BLaER1 (cell line): ENCODE measurements at regions not wholly inside any gene's neighbourhood (a gene's known extent, or its start where the extent isn't known, plus 50 kb on each side); places are given as distances from the start of the nearest gene placed in this dataset.
A peak's percentile ranks its signal among the peaks of the same experiment; 100 is the strongest.

Experiments
- H3K27ac ChIP-seq: shearing (Covaris generic); formaldehyde crosslinking; 2 replicates; pipeline ENCODE4 v1.8.1; 2022
- H3K27me3 ChIP-seq: shearing (Covaris generic); formaldehyde crosslinking; 2 replicates; pipeline ENCODE4 v1.8.1; 2022
- H3K36me3 ChIP-seq: shearing (Covaris generic); formaldehyde crosslinking; 2 replicates; pipeline ENCODE4 v1.8.1; 2022
- H3K4me1 ChIP-seq: shearing (Covaris generic); formaldehyde crosslinking; 2 replicates; pipeline ENCODE4 v1.8.1; 2022
- H3K4me2 ChIP-seq: shearing (Covaris generic); formaldehyde crosslinking; 2 replicates; pipeline ENCODE4 v1.8.1; 2022
- H3K4me3 ChIP-seq: shearing (Covaris generic); formaldehyde crosslinking; 2 replicates; pipeline ENCODE4 v1.8.1; 2022
- H3K9ac ChIP-seq: shearing (Covaris generic); formaldehyde crosslinking; 2 replicates; pipeline ENCODE4 v1.8.1; 2022
- H3K9me3 ChIP-seq: shearing (Covaris generic); formaldehyde crosslinking; 2 replicates; pipeline ENCODE4 v1.8.1; 2022
- H4K20me1 ChIP-seq: shearing (Covaris generic); formaldehyde crosslinking; 2 replicates; pipeline ENCODE4 v1.8.1; 2022
- Cebpa-rat ChIP-seq: shearing (Covaris generic); IDR thresholded peaks from 2 replicates; pipeline ENCODE4 v1.8.1; 2022

DNA sequence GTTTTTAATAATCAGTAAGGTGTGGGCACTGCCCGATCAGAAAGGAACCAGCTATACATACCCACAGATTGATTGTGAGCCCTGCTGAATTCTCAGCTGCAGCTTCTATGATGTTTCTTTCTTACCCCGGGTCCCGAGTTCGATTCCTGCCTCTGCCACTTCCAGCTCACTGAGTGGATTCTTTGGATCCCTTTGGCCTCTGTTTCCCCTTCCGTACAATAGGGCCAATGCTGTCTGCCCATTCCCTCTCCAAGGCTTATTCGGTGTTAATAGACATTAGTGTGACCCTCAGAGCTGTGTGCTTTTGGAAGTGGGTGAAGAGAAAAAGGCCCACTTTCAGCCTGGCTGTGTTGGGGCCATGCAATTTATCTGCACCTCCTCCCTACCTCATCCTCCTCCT lies 115.8 kb downstream of the IRX5 start:
- H3K4me3 ChIP-seq = no peak overlapping the region
- no peak overlapping the region for H3K27ac ChIP-seq
- H3K9me3 ChIP-seq = no peaks in the 10 kb centered on the region
- H3K4me1 ChIP-seq = peaks cover 17% of the 10 kb centered on the region
- no peak for TF ChIP-seq Cebpa-rat
- no peak overlapping the region for H3K9ac ChIP-seq
- no peaks in the 10 kb centered on the region for H3K36me3 ChIP-seq
- no peaks in the 10 kb centered on the region for H4K20me1 ChIP-seq
- no peaks in the 10 kb centered on the region for H3K27me3 ChIP-seq
- H3K4me2 ChIP-seq = no peak overlapping the region

DNA sequence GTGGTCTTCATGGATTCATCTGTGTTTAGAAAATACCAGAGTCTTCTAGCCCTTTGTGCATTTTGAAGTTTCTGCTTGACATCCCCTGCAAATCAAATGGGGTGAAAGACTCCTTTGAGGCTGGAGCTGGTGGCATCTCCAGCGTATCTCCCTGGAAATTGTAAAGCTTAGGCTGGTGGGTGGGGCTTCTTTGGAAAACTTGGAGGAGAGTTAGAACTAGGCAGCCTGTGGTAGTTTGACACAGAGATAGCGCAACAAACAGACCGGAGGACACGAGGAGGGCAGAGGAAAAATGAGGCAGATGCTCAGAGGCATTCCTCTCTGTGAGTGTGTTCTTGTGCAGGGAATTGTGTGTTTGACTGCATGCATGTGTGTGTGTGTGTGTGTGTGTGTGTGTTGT lies 116.3 kb downstream of the IRX5 start:
- Histone ChIP-seq H3K36me3 (no peaks in the 10 kb centered on the region), H3K9ac (no peak overlapping the region), H3K9me3 (no peaks in the 10 kb centered on the region), H3K27me3 (no peaks in the 10 kb centered on the region), H3K4me1 (peaks cover 21% of the 10 kb centered on the region), H3K4me3 (no peak overlapping the region), H3K27ac (no peak overlapping the region), H3K4me2 (no peak overlapping the region), H4K20me1 (no peaks in the 10 kb centered on the region)
- no peak for TF ChIP-seq Cebpa-rat

DNA sequence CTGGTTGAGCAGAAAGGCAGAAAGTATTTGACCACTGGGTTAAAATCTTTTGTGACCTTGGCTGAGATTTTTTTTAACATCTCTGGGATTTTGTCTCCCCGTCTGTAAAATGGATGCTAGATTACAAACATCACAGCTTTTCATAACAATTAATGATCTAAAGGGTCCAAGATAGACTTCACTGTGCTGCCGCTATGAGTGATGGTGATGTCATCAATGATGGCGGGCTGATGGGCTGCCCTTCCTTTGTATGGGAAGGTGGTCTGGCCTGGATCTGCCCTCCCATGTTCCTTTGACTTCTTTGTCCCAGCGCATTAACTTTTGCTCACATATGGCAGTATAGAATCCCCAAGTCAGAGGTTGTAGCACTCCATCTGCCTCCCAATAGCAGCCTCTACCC lies 116.7 kb downstream of the IRX5 start:
- no peak for TF ChIP-seq Cebpa-rat
- H3K4me3 ChIP-seq = no peak overlapping the region
- no peak overlapping the region for H3K4me2 ChIP-seq
- no peaks in the 10 kb centered on the region for H3K9me3 ChIP-seq
- H3K36me3 ChIP-seq = no peaks in the 10 kb centered on the region
- H3K27ac ChIP-seq = no peak overlapping the region
- no peaks in the 10 kb centered on the region for H4K20me1 ChIP-seq
- H3K9ac ChIP-seq = no peak overlapping the region
- peaks cover 24% of the 10 kb centered on the region for H3K4me1 ChIP-seq
- H3K27me3 ChIP-seq = no peaks in the 10 kb centered on the region

DNA sequence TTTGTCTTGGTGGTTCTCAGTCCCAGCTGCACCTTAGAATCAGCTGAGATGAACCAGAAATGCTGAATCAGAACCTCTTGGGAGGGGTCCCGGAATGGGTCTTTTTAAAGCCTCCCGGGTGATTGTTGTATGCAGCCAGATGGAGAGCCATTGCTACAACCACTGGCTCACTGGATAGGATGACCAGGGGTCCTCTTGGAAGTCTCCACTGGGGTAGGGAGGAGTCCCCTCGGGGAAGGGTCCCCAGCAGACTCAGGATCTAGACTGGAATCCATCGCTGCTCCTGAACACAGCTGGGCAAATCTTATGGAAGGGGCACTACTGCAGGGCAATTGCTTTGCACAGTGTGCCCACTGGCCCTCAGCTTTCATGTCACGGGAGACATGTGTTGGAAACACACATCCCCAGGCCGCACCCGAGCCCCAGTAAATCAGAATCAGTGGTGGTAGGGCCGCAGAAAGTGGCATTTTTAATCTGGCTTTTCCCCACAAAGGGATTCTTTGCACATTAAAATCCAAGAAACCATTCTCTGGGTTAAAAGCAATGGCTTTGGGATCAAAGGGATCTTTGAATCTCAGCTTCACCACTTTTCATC lies 117.3 kb downstream of the IRX5 start:
- H3K9me3 ChIP-seq = no peaks in the 10 kb centered on the region
- H3K4me2 ChIP-seq = no peak overlapping the region
- no peaks in the 10 kb centered on the region for H4K20me1 ChIP-seq
- no peaks in the 10 kb centered on the region for H3K27me3 ChIP-seq
- no peaks in the 10 kb centered on the region for H3K36me3 ChIP-seq
- peaks cover 24% of the 10 kb centered on the region for H3K4me1 ChIP-seq
- H3K9ac ChIP-seq = no peak overlapping the region
- H3K27ac ChIP-seq = no peak overlapping the region
- TF ChIP-seq Cebpa-rat = no peak
- H3K4me3 ChIP-seq = no peak overlapping the region

DNA sequence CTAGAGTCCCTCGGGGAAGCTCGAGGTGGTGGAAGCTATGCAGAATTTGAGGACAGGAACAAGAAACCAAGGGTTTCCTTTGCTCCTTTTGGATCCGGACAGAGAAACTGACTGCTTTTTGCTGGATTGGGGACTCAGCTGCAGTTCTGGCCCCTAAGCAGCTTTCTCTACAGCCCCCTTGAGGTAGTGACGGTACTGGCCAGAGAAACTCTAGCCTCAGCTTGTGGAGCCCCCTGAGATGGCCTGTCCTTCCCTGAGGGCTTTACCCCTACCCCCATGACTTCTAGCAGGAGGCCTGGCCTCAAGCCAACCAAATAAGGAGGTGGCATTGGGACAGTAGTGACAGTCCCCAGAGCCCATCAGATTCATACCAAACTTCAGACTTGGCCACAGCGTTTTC lies 118.1 kb downstream of the IRX5 start:
- Histone ChIP-seq H3K4me1 (peaks cover 24% of the 10 kb centered on the region), H4K20me1 (no peaks in the 10 kb centered on the region), H3K36me3 (no peaks in the 10 kb centered on the region), H3K27me3 (no peaks in the 10 kb centered on the region), H3K9ac (no peak overlapping the region), H3K9me3 (no peaks in the 10 kb centered on the region), H3K4me3 (no peak overlapping the region), H3K27ac (no peak overlapping the region), H3K4me2 (no peak overlapping the region)
- no peak for TF ChIP-seq Cebpa-rat

DNA sequence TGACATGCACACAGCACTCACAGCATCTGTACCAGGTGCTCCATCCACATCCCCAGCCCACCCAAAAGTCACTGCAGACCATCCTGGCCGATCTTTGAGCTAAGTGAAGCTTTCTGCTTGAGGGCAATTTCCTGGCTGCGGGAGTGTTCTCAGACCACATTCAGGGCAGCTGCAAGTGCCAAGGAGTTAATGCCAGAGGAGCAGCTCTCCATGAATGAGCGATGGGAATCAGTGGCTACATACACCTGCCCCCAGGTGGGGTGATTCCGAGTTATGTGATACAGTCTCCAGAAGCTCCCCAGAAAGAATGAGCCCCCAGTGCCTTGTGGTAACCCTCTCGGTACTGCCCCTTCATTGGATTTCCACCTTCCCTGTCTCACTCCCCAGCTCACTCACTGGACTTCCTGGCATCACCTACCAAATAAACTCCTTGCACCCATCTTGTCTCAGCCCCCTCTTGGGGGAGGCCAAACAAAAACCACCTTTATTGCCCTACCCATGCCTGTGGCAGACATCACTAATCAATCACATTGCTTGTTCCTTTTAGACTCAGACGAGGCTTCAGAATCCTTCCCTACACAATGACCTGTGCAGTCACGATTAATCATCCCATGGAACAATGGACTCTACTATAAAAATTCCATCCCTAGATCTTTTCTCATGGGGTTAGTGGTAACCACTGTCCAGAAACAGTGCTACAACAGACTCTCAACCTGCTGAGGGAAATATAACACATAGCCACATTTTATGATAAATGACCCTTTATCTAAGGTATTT lies 121.1 kb downstream of the IRX5 start:
- Histone ChIP-seq H3K4me3 (no peak overlapping the region), H3K4me2 (peak overlapping the region; percentile 70), H4K20me1 (no peaks in the 10 kb centered on the region), H3K9ac (no peak overlapping the region), H3K4me1 (peaks cover 20% of the 10 kb centered on the region), H3K27me3 (0 out of 2 replicates have a peak, but pooled peaks cover 4% of the 10 kb centered on the region), H3K36me3 (no peaks in the 10 kb centered on the region; the same call in 1 of the 2 replicates), H3K9me3 (peaks cover 28% of the 10 kb centered on the region), H3K27ac (peak overlapping the region; percentile 10; the same call in 1 of the 2 replicates)
- no peak for TF ChIP-seq Cebpa-rat

DNA sequence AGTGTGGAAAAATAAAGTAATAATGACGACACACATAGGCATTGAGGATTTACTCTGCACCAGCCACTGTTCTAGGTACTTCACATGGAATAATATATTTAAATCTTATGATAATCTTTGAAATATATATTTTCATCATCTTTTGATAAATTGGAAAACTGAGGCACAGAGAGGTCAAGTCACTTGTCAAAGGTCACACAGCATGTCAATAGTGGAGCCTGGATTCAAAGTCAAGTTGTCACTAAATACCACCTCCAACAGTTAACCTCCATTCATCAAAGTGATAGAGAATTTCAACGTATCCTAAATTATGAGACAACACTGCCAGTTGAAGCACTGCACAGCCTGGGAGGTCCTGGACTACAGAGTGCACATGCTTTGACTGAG lies 121.7 kb downstream of the IRX5 start:
- H3K4me2 ChIP-seq = peak overlapping the region; percentile 70; the same call in 1 of the 2 replicates
- no peaks in the 10 kb centered on the region; the same call in 1 of the 2 replicates for H3K36me3 ChIP-seq
- peaks cover 20% of the 10 kb centered on the region for H3K4me1 ChIP-seq
- H4K20me1 ChIP-seq = no peaks in the 10 kb centered on the region
- H3K9ac ChIP-seq = no peak overlapping the region
- no peak overlapping the region for H3K4me3 ChIP-seq
- no peak overlapping the region for H3K27ac ChIP-seq
- H3K9me3 ChIP-seq = peaks cover 30% of the 10 kb centered on the region
- H3K27me3 ChIP-seq = 0 out of 2 replicates have a peak, but pooled peaks cover 4% of the 10 kb centered on the region
- no peak for TF ChIP-seq Cebpa-rat

DNA sequence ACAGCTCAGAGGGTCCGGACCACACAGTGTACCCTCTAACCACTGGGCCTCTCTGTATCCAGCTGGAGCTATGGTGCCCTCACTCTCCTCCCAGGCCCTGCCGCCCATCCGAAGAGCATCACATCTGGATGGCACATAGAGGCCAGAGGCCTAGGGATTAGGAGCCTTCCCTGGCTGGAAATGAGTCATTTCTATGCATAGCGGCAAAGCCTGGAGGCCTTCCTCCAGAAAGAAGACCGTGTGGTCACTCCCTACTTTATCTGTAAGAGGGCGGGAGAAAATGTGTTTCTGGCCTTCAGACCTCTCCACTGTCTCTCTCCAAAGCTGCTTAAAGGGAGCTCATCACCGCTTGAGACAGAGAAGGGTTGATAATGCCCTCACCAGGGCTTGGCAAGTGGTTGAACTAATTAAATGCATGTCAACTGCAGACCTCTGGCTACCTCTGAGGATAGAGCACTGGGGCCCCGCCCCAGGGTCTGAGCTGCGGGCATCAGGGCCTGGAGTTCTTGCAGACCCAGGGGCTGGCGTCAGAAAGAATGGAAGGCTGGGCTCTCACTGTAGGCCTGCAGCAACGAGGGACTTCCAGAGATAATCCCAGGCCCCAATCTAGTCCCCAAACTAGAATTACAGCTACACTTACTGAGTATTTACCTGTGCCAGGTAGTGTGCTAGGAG lies 122.2 kb downstream of the IRX5 start:
- TF ChIP-seq Cebpa-rat = no peak
- Histone ChIP-seq H3K9me3 (peaks cover 30% of the 10 kb centered on the region), H3K4me3 (no peak overlapping the region), H3K27me3 (0 out of 2 replicates have a peak, but pooled peaks cover 4% of the 10 kb centered on the region), H3K27ac (no peak overlapping the region), H3K36me3 (no peaks in the 10 kb centered on the region; the same call in 1 of the 2 replicates), H3K4me2 (no peak overlapping the region), H4K20me1 (no peaks in the 10 kb centered on the region), H3K4me1 (peaks cover 20% of the 10 kb centered on the region), H3K9ac (no peak overlapping the region)

DNA sequence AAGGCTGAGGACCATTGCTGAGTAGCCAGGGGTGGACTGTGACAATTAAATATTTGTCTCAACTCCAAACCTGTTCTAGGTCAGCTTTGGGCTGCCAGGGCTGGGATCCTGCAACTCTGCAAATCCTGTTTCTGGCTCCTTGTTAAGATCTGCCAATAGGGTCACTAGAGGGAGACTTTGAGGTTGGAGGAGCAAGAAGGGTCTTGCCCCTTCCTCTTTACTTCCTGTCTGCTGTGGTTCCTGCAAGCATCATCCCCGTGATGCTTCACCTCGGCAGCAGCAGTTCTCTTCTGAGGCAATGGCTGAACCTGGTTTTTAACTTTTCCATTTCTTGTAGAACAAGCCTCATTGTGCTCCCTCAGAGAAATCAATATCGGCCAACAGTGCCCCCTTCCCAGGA lies 124.6 kb downstream of the IRX5 start:
- no peaks in the 10 kb centered on the region; the same call in 1 of the 2 replicates for H3K36me3 ChIP-seq
- no peak for TF ChIP-seq Cebpa-rat
- 0 out of 2 replicates have a peak, but pooled peaks cover 4% of the 10 kb centered on the region for H3K27me3 ChIP-seq

More for the DNA sequence above, 124.6 kb downstream of the IRX5 start:
- Histone ChIP-seq H3K4me1 (peaks cover 16% of the 10 kb centered on the region), H3K4me2 (no peak overlapping the region), H3K9me3 (peaks cover 30% of the 10 kb centered on the region), H3K4me3 (no peak overlapping the region), H3K9ac (no peak overlapping the region), H4K20me1 (no peaks in the 10 kb centered on the region), H3K27ac (no peak overlapping the region)
